Upper lobe of left lung (tissue), 6 donors: ENCODE measurements at regions not wholly inside any gene's neighbourhood (a gene's known extent, or its start where the extent isn't known, plus 50 kb on each side); places are given as distances from the start of the nearest gene placed in this dataset.

Source experiments
- ATAC-seq, 2 donors: fragments of 200-7000 bp; cut with Tn5 transposase; one replicate each; pipeline ENCODE4 v1.9.1; 2022; ENCODE audit warnings: mild to moderate bottlenecking in 2 of 2, moderate library complexity in 2 of 2; ENCODE audit not compliant: low FRiP score in 2 of 2
- DNase-seq, 2 donors: peaks; one replicate each; pipeline ENCODE4 v3.0.0-alpha.2; 2019 to 2020
- H3K27ac ChIP-seq, 4 donors: fragments of 200-600 bp; sonication (generic); one replicate each; pipeline ENCODE4 v1.5.1; 2016 to 2019
- H3K27me3 ChIP-seq, 4 donors: fragments of 200-600 bp; sonication (generic); one replicate each; pipeline ENCODE4 v1.5.1; 2017 to 2019
- H3K36me3 ChIP-seq, 4 donors: fragments of 200-600 bp; sonication (generic); one replicate each; pipeline ENCODE4 v1.5.1; 2016 to 2019
- H3K4me1 ChIP-seq, 4 donors: fragments of 200-600 bp; sonication (generic); one replicate each; pipeline ENCODE4 v1.5.1; 2018 to 2019
- H3K4me3 ChIP-seq, 4 donors: fragments of 200-600 bp; sonication (generic); one replicate each; pipeline ENCODE4 v1.5.1; 2017 to 2019; ENCODE audit warnings: mild to moderate bottlenecking in 2 of 4, moderate library complexity in 1 of 4
- H3K9me3 ChIP-seq, 4 donors: fragments of 200-600 bp; sonication (generic); one replicate each; pipeline ENCODE4 v1.5.1; 2018 to 2019
- EP300 ChIP-seq, 4 donors: sonication (generic); formaldehyde crosslinking; IDR thresholded peaks; one replicate each; pipeline ENCODE4 v1.5.1; 2017; ENCODE audit warnings: antibody characterized with exemption in 4 of 4, control low read depth in 2 of 4
- POLR2A ChIP-seq, 4 donors: fragments of 450-650 bp; IDR thresholded peaks; one replicate each; pipeline ENCODE4 v1.5.1; 2016 to 2017; ENCODE audit warnings: antibody characterized with exemption in 4 of 4, mild to moderate bottlenecking in 2 of 4
- POLR2AphosphoS5 ChIP-seq, 2 donors: sonication (generic); formaldehyde crosslinking; IDR thresholded peaks; one replicate each; pipeline ENCODE4 v1.5.1; 2017; ENCODE audit warnings: antibody characterized with exemption in 2 of 2
- WGBS, 2 donors: methylation state at CpG; one replicate each; pipeline ENCODE4 v1.1.5; 2017 to 2018; 5-methylcytosine and 5-hydroxymethylcytosine counted together
- TF ChIP-seq, protein P1 (sequence below), 6 experiments: fragments of 450-650 bp in 4 of 6; fragments of 200-600 bp in 2 of 6; sonication (generic) in 2 of 6; IDR thresholded peaks; one replicate each; pipeline ENCODE4 v1.5.1; 2016 to 2019; ENCODE audit warnings: antibody characterized with exemption in 6 of 6
- donor health status: DM: no; HTN: no; CAD: no; lungs with moderate emphysema.
- donor health status: DM: no; HTN: yes; CAD: no; lungs with severe emphysema.

DNA sequence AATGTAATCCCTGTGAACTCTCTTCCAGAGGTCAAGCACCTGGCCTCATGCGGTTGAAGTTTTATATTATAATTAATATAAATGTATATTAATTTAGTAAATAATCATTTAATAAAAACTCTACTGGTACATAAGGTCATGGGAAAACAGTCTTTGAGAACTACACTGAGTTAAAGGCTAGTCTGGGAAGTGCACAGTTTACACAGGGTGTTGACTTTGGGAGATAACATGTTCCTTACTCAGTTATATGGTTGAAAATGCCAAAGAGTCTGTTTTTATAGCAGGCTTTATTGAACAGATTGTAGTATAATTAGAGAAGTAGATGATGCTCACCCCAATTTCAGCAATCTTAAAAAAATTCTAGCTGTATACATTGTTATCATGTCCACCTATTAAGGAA is 735.9 kb downstream of the GATA3 start:
- ATAC-seq (no peak), DNase-seq (no peak)
- Histone ChIP-seq H3K4me1 (no peaks in the 10 kb centered on the region), H3K9me3 (peaks cover 0 to 16% (median 6%) of the 10 kb centered on the region in 4 donors), H3K36me3 (no peaks in the 10 kb centered on the region), H3K4me3 (no peak overlapping the region), H3K27ac (no peak overlapping the region), H3K27me3 (no peaks in the 10 kb centered on the region)
- no peak for TF ChIP-seq POLR2A (IDR thresholded peaks at IDR 0.05)
- no peak for TF ChIP-seq EP300 (IDR thresholded peaks at IDR 0.05)
- no peak for TF ChIP-seq POLR2AphosphoS5 (IDR thresholded peaks at IDR 0.05)
- TF ChIP-seq, protein P1, sequence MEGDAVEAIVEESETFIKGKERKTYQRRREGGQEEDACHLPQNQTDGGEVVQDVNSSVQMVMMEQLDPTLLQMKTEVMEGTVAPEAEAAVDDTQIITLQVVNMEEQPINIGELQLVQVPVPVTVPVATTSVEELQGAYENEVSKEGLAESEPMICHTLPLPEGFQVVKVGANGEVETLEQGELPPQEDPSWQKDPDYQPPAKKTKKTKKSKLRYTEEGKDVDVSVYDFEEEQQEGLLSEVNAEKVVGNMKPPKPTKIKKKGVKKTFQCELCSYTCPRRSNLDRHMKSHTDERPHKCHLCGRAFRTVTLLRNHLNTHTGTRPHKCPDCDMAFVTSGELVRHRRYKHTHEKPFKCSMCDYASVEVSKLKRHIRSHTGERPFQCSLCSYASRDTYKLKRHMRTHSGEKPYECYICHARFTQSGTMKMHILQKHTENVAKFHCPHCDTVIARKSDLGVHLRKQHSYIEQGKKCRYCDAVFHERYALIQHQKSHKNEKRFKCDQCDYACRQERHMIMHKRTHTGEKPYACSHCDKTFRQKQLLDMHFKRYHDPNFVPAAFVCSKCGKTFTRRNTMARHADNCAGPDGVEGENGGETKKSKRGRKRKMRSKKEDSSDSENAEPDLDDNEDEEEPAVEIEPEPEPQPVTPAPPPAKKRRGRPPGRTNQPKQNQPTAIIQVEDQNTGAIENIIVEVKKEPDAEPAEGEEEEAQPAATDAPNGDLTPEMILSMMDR (IDR thresholded peaks at IDR 0.05), result no peak
- WGBS, 2 donors, result 71 to 84% methylated on average over 1 of the region's 1 CpG

DNA sequence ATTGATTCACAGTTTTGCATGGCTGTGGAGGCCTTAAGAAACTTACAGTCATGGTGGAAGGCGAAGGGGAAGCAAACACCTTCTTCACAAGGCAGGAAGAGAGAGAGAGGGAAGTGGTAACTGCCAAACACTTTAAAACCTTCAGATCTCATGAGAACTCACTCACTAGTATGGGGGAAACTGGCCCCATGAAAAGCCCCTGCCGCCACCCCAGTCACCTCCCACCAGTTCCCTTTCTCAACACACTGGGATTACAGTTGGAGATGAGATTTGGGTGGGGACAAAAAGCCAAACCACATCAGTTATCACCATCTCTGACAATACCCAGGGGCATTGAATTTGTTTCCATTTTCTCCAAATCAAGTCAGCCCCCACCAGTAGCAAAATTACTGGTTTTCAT is 740.4 kb downstream of the GATA3 start:
- H3K27me3 ChIP-seq, result no peaks in the 10 kb centered on the region
- 94% methylated on average over 2 of the region's 2 CpGs for WGBS, 2 donors
- no peaks in the 10 kb centered on the region for H3K9me3 ChIP-seq
- no peak overlapping the region for H3K4me3 ChIP-seq
- ATAC-seq (no peak), DNase-seq (no peak)
- H3K36me3 ChIP-seq, result no peaks in the 10 kb centered on the region
- TF ChIP-seq EP300 (IDR thresholded peaks at IDR 0.05) (no peak), POLR2A (IDR thresholded peaks at IDR 0.05) (no peak), POLR2AphosphoS5 (IDR thresholded peaks at IDR 0.05) (no peak)
- TF ChIP-seq, protein P1 (IDR thresholded peaks at IDR 0.05), result no peak
- H3K27ac ChIP-seq, result no peak overlapping the region
- no peaks in the 10 kb centered on the region for H3K4me1 ChIP-seq

DNA sequence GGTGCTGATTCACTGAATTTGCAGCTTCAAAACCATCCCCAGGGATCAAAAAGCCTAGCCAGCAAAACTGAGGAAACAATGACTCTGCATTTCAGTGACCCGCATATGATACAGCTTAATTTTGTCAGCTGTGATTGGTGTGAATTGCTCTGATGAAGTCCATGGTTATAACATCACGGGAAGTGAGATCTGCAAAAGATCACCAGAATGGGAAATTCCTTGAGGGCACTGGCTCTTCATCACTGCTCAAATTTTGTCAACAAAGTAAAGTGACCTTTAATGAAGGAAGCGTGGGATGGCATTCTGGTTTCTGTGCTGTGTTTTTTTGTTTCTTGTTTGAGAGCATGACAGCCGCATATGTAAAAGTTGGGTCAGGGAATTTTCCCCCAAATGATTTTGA is 745.9 kb downstream of the GATA3 start:
- WGBS, 2 donors, result 68 to 78% methylated on average over 4 of the region's 4 CpGs
- ATAC-seq, result no peak

DNA sequence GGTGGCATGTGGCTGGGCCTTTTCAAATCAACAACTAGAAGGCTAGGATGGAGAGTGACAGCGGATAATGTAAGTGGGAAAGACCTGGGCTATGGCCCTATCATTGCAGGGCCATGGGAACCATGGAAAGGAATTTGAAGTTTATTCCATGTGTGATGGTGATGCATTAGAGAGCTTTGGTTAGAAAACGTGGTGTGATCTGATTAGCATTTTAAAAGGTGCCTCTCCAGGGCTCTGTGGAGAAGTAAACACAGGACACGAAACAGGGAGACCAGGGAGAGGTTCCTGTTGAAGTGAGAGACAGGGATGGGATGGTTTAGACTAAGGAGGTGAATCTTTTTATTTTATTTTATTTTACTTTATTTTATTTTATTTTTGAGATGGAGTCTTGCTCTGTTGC is 749.5 kb downstream of the GATA3 start:
- H3K36me3 ChIP-seq, result no peaks in the 10 kb centered on the region
- TF ChIP-seq, protein P1 (IDR thresholded peaks at IDR 0.05), result no peak
- TF ChIP-seq POLR2AphosphoS5 (IDR thresholded peaks at IDR 0.05), result no peak
- no peak for TF ChIP-seq EP300 (IDR thresholded peaks at IDR 0.05)
- no peak for TF ChIP-seq POLR2A (IDR thresholded peaks at IDR 0.05)
- H3K4me3 ChIP-seq, result no peak overlapping the region
- no peak overlapping the region for H3K27ac ChIP-seq
- no peaks in the 10 kb centered on the region for H3K4me1 ChIP-seq
- no peaks in the 10 kb centered on the region for H3K27me3 ChIP-seq
- ATAC-seq (no peak), DNase-seq (no peak)
- 62 to 69% methylated on average over 3 of the region's 3 CpGs for WGBS, 2 donors
- no peaks in the 10 kb centered on the region for H3K9me3 ChIP-seq

More for the DNA sequence above, 745.9 kb downstream of the GATA3 start:
- H3K4me1 ChIP-seq, result no peaks in the 10 kb centered on the region
- H3K9me3 ChIP-seq, result no peaks in the 10 kb centered on the region
- H3K27ac ChIP-seq, result no peak overlapping the region
- no peaks in the 10 kb centered on the region for H3K27me3 ChIP-seq
- DNase-seq, result no peak
- H3K36me3 ChIP-seq, result no peaks in the 10 kb centered on the region
- TF ChIP-seq EP300 (IDR thresholded peaks at IDR 0.05) (no peak), POLR2A (IDR thresholded peaks at IDR 0.05) (no peak), POLR2AphosphoS5 (IDR thresholded peaks at IDR 0.05) (no peak)
- TF ChIP-seq, protein P1 (IDR thresholded peaks at IDR 0.05), result no peak
- no peak overlapping the region for H3K4me3 ChIP-seq

DNA sequence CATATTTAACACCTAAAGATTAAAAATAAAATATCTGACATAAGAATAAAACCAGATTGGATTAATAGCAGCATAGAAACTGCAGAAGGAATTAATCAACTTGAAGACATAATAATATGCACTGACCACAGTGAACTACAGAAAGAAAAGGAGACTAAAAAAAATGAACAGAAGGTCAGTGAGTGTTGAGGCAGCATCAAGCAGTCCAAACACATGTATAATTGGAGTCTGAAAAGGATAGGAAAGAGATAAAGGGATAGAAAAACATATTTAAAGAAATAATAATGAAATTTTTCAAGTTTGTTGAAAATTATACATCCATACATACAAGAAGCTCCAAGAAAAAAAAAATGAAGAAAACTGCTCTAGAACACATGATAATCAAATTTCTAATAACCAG is 756.2 kb downstream of the GATA3 start:
- no peaks in the 10 kb centered on the region for H3K36me3 ChIP-seq
- TF ChIP-seq EP300 (IDR thresholded peaks at IDR 0.05) (no peak), POLR2AphosphoS5 (IDR thresholded peaks at IDR 0.05) (no peak), POLR2A (IDR thresholded peaks at IDR 0.05) (no peak)
- TF ChIP-seq, protein P1 (IDR thresholded peaks at IDR 0.05), result no peak
- H3K9me3 ChIP-seq, result no peaks in the 10 kb centered on the region
- H3K4me3 ChIP-seq, result no peak overlapping the region
- H3K27ac ChIP-seq, result no peak overlapping the region
- H3K4me1 ChIP-seq, result no peaks in the 10 kb centered on the region
- no peaks in the 10 kb centered on the region for H3K27me3 ChIP-seq
- no peak for DNase-seq
- ATAC-seq, result no peak
